H9 (cell line): ENCODE measurements at regions not wholly inside any gene's neighbourhood (a gene's known extent, or its start where the extent isn't known, plus 50 kb on each side); places are given as distances from the start of the nearest gene placed in this dataset.

ENCODE experiments used
- DNase-seq: peaks from one replicate; pipeline ENCODE4 v3.0.0-alpha.2; 2017
- H2AFZ ChIP-seq: one replicate; pipeline ENCODE4 v1.6.1; 2013; ENCODE audit warnings: mild to moderate bottlenecking, low read length, control low read depth, moderate library complexity
- H2AK5ac ChIP-seq: 2 replicates; pipeline ENCODE4 v1.6.1; 2013; ENCODE audit warnings: low read length, control low read depth, mixed read lengths; ENCODE audit not compliant: insufficient read length
- H2BK120ac ChIP-seq: one replicate; pipeline ENCODE4 v1.6.1; 2013; ENCODE audit warnings: low read depth, mild to moderate bottlenecking, low read length, control low read depth, inconsistent platforms; ENCODE audit not compliant: poor library complexity, severe bottlenecking
- H2BK12ac ChIP-seq: 2 replicates; pipeline ENCODE4 v1.6.1; 2013; ENCODE audit warnings: low read length, control low read depth, mixed read lengths, low read depth; ENCODE audit not compliant: insufficient read length
- H2BK15ac ChIP-seq: 2 replicates; pipeline ENCODE4 v1.6.1; 2013; ENCODE audit warnings: low read depth, low read length, control low read depth
- H2BK20ac ChIP-seq: one replicate; pipeline ENCODE4 v1.6.1; 2013; ENCODE audit warnings: low read depth, mild to moderate bottlenecking, low read length, control low read depth, inconsistent platforms; ENCODE audit not compliant: poor library complexity, severe bottlenecking
- H2BK5ac ChIP-seq: 2 replicates; pipeline ENCODE4 v1.6.1; 2013; ENCODE audit warnings: low read length, control low read depth, mixed read lengths; ENCODE audit not compliant: insufficient read length
- H3K14ac ChIP-seq: 2 replicates; pipeline ENCODE4 v1.6.1; 2013; ENCODE audit warnings: low read length, control low read depth; ENCODE audit not compliant: insufficient read depth
- H3K18ac ChIP-seq: 2 replicates; pipeline ENCODE4 v1.6.1; 2013; ENCODE audit warnings: low read depth, mild to moderate bottlenecking, mixed read lengths, low read length, control low read depth; ENCODE audit not compliant: insufficient read length
- H3K23ac ChIP-seq: 2 replicates; pipeline ENCODE4 v1.6.1; 2013; ENCODE audit warnings: low read length, control low read depth, mixed read lengths, low read depth; ENCODE audit not compliant: insufficient read length
- H3K23me2 ChIP-seq: 2 replicates; pipeline ENCODE4 v1.6.1; 2013; ENCODE audit warnings: low read depth, mild to moderate bottlenecking, mixed read lengths, low read length, control low read depth; ENCODE audit not compliant: insufficient read length, poor library complexity, severe bottlenecking
- H3K27ac ChIP-seq: 2 replicates; pipeline ENCODE4 v1.5.1; 2013; ENCODE audit warnings: low read length, control low read depth, mixed read lengths, low read depth; ENCODE audit not compliant: insufficient read length
- H3K27me3 ChIP-seq: 2 replicates; pipeline ENCODE4 v1.6.1; 2013; ENCODE audit warnings: low read length, control low read depth, inconsistent platforms; ENCODE audit not compliant: insufficient read depth
- H3K4ac ChIP-seq: 2 replicates; pipeline ENCODE4 v1.6.1; 2013; ENCODE audit warnings: low read depth, mild to moderate bottlenecking, control low read depth, inconsistent platforms, low read length, moderate library complexity
- H3K4me1 ChIP-seq: 2 replicates; pipeline ENCODE4 v1.6.1; 2013; ENCODE audit warnings: low read length, control low read depth, inconsistent platforms; ENCODE audit not compliant: insufficient read depth
- H3K4me2 ChIP-seq: 2 replicates; pipeline ENCODE4 v1.6.1; 2013; ENCODE audit warnings: low read length, control low read depth, mixed read lengths; ENCODE audit not compliant: insufficient read length, insufficient read depth
- H3K56ac ChIP-seq: 2 replicates; pipeline ENCODE4 v1.6.1; 2013; ENCODE audit warnings: low read depth, mild to moderate bottlenecking, mixed read lengths, low read length, control low read depth; ENCODE audit not compliant: insufficient read length
- H3K79me1 ChIP-seq: 2 replicates; pipeline ENCODE4 v1.6.1; 2013; ENCODE audit warnings: low read depth, mild to moderate bottlenecking, moderate library complexity, low read length, control low read depth, inconsistent platforms; ENCODE audit not compliant: insufficient read depth, poor library complexity, severe bottlenecking
- H3K79me2 ChIP-seq: 2 replicates; pipeline ENCODE4 v1.6.1; 2013; ENCODE audit warnings: low read length, control low read depth, inconsistent platforms; ENCODE audit not compliant: insufficient read depth
- H3K9ac ChIP-seq: 2 replicates; pipeline ENCODE4 v1.6.1; 2013; ENCODE audit warnings: low read length, control low read depth, mixed read lengths; ENCODE audit not compliant: insufficient read length; ENCODE audit errors: extremely low read depth
- H3K9me3 ChIP-seq: one replicate; pipeline ENCODE4 v1.6.1; 2013; ENCODE audit warnings: low read depth, low read length, inconsistent platforms; ENCODE audit not compliant: control insufficient read depth
- H3T11ph ChIP-seq: one replicate; pipeline ENCODE4 v1.6.1; 2013; ENCODE audit warnings: mild to moderate bottlenecking, low read length, control low read depth, inconsistent platforms
- H4K20me1 ChIP-seq: one replicate; pipeline ENCODE4 v1.6.1; 2013; ENCODE audit not compliant: control insufficient read depth, insufficient read length, insufficient read depth
- H4K5ac ChIP-seq: 2 replicates; pipeline ENCODE4 v1.6.1; 2013; ENCODE audit warnings: low read depth, mild to moderate bottlenecking, mixed read lengths, low read length, control low read depth; ENCODE audit not compliant: insufficient read length
- H4K8ac ChIP-seq: replicated peaks from 2 replicates; pipeline ENCODE4 v1.6.1; 2013; ENCODE audit warnings: low read length, control low read depth, mixed read lengths, low read depth; ENCODE audit not compliant: insufficient read length
- H4K91ac ChIP-seq: 2 replicates; pipeline ENCODE4 v1.6.1; 2013; ENCODE audit warnings: low read depth, mild to moderate bottlenecking, moderate library complexity, mixed read lengths, low read length, control low read depth; ENCODE audit not compliant: insufficient read length
- H3K27ac Mint-ChIP-seq, 3 experiments: 2 replicates in 2 of 3; 3 replicates in 1 of 3; pipeline ENCODE4 v1.8.0; 2020 to 2021; ENCODE audit warnings: mixed read lengths in 3 of 3, mild to moderate bottlenecking in 1 of 3, moderate library complexity in 1 of 3
- H3K27me3 Mint-ChIP-seq: 2 replicates; pipeline ENCODE4 v1.8.0; 2021; ENCODE audit warnings: low read depth, mild to moderate bottlenecking, moderate library complexity, mixed read lengths
- H3K36me3 Mint-ChIP-seq, 3 experiments: 2 replicates in 2 of 3; 3 replicates in 1 of 3; pipeline ENCODE4 v1.8.0; 2020 to 2021; ENCODE audit warnings: low read depth in 3 of 3, mixed read lengths in 3 of 3; ENCODE audit not compliant: insufficient read depth in 1 of 3
- H3K4me1 Mint-ChIP-seq, 2 experiments: 2 replicates each; pipeline ENCODE4 v1.8.0; 2020; ENCODE audit warnings: mixed read lengths in 2 of 2
- H3K4me3 Mint-ChIP-seq, 2 experiments: 2 replicates in 1 of 2; 3 replicates in 1 of 2; pipeline ENCODE4 v1.8.0; 2020 to 2021; ENCODE audit warnings: mild to moderate bottlenecking in 2 of 2, mixed read lengths in 2 of 2, moderate library complexity in 1 of 2
- H3K9me3 Mint-ChIP-seq, 2 experiments: 2 replicates in 1 of 2; 3 replicates in 1 of 2; pipeline ENCODE4 v1.8.0; 2020; ENCODE audit warnings: mild to moderate bottlenecking in 2 of 2, mixed read lengths in 2 of 2, moderate library complexity in 1 of 2
- CTCF ChIP-seq: fragments of 200-600 bp; sonication (generic); conservative IDR thresholded peaks from 3 replicates; pipeline ENCODE4 v1.8.0; 2021; ENCODE audit warnings: antibody characterized with exemption, mild to moderate bottlenecking
- WGBS: extraction: QIAGEN DNeasy Blood & Tissue Kit; methylation state at CpG from one replicate; pipeline ENCODE4 v1.1.7; 2013; ENCODE audit warnings: missing lambda C conversion rate, low lambda C conversion rate, mixed read lengths; ENCODE audit not compliant: insufficient read length; ENCODE audit errors: extremely low coverage; 5-methylcytosine and 5-hydroxymethylcytosine counted together

- no peak overlapping the region for H3T11ph ChIP-seq
Measured at GRCh38 chr5:164065266-164065665, 559.8 kb downstream of the MAT2B start.

More at GRCh38 chr5:164065266-164065665, 559.8 kb downstream of the MAT2B start:
- H2AFZ ChIP-seq = no peak overlapping the region
- no peaks in the 10 kb centered on the region for H3K79me1 ChIP-seq
- H2BK12ac ChIP-seq = no peak overlapping the region
- H3K4ac ChIP-seq = no peak overlapping the region
- Mint-ChIP-seq H3K4me3 (no peak overlapping the region), H3K27me3 (no peaks in the 10 kb centered on the region), H3K9me3 (peaks cover 0 to 2% of the 10 kb centered on the region in 2 experiments; a peak in 2 of 5 replicates), H3K4me1 (peaks cover 2 to 4% of the 10 kb centered on the region in 2 experiments; a peak in 1 of 4 replicates), H3K27ac (no peak overlapping the region), H3K36me3 (no peaks in the 10 kb centered on the region)
- no peak overlapping the region for H2BK15ac ChIP-seq
- no peaks in the 10 kb centered on the region for H3K79me2 ChIP-seq
- no peak overlapping the region for H3K9ac ChIP-seq
- no peaks in the 10 kb centered on the region for H4K20me1 ChIP-seq
- WGBS = no CpG with 5 or more reads among the region's 2 CpGs
- no peak overlapping the region for H3K4me2 ChIP-seq
- no peak for TF ChIP-seq CTCF
- no peak overlapping the region for H3K56ac ChIP-seq
- no peak overlapping the region for H3K23ac ChIP-seq
- no peak overlapping the region for H3K27ac ChIP-seq
- H2BK20ac ChIP-seq = no peak overlapping the region
- H3K23me2 ChIP-seq = no peaks in the 10 kb centered on the region
- no peak overlapping the region for H4K8ac ChIP-seq
- H3K14ac ChIP-seq = no peak overlapping the region
- no peak overlapping the region for H2BK120ac ChIP-seq
- H3K9me3 ChIP-seq = no peaks in the 10 kb centered on the region
- H4K91ac ChIP-seq = no peak overlapping the region
- no peak overlapping the region for H4K5ac ChIP-seq
- no peak overlapping the region for H3K18ac ChIP-seq
- H3K27me3 ChIP-seq = no peaks in the 10 kb centered on the region
- H2AK5ac ChIP-seq = no peak overlapping the region
- no peak for DNase-seq
- H2BK5ac ChIP-seq = no peak overlapping the region
- H3K4me1 ChIP-seq = no peaks in the 10 kb centered on the region
